ENCODE measurements at regions not wholly inside any gene's neighbourhood (a gene's known extent, or its start where the extent isn't known, plus 50 kb on each side); places are given as distances from the start of the nearest gene placed in this dataset.

GRCh38 chr16:51636920-51637769 is 486.1 kb upstream of the SALL1 start:
- TF ChIP-seq EZH2phosphoT487 (IDR thresholded peaks at IDR 0.05; ENCODE audit: borderline replicate concordance, low read depth, low read length): no peak
- TF ChIP-seq, protein P1, sequence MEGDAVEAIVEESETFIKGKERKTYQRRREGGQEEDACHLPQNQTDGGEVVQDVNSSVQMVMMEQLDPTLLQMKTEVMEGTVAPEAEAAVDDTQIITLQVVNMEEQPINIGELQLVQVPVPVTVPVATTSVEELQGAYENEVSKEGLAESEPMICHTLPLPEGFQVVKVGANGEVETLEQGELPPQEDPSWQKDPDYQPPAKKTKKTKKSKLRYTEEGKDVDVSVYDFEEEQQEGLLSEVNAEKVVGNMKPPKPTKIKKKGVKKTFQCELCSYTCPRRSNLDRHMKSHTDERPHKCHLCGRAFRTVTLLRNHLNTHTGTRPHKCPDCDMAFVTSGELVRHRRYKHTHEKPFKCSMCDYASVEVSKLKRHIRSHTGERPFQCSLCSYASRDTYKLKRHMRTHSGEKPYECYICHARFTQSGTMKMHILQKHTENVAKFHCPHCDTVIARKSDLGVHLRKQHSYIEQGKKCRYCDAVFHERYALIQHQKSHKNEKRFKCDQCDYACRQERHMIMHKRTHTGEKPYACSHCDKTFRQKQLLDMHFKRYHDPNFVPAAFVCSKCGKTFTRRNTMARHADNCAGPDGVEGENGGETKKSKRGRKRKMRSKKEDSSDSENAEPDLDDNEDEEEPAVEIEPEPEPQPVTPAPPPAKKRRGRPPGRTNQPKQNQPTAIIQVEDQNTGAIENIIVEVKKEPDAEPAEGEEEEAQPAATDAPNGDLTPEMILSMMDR (conservative IDR thresholded peaks at IDR 0.05; ENCODE audit: low read length): no peak
- H3K4me2 ChIP-seq (ENCODE audit: low read length): no peak overlapping the region
- H3K36me3 ChIP-seq (ENCODE audit: insufficient read depth, low read length): no peaks in the 10 kb centered on the region
- ChIA-PET CTCF (ENCODE audit: unreplicated experiment) (no interaction called here), POLR2A (no interaction called here)
- H2AFZ ChIP-seq (ENCODE audit: low read length): no peak overlapping the region
- no peaks in the 10 kb centered on the region for H3K9me3 ChIP-seq (ENCODE audit: low read length)
- DNase-seq (ENCODE audit: low spot score): no peak
- no peaks in the 10 kb centered on the region for H3K79me2 ChIP-seq (ENCODE audit: insufficient read depth, low read depth, low read length)
- no peak overlapping the region for H3K27ac ChIP-seq (ENCODE audit: low read depth, low read length, poor library complexity, severe bottlenecking)
- no peaks in the 10 kb centered on the region for H4K20me1 ChIP-seq (ENCODE audit: insufficient read depth, low read length)
- H3K4me3 ChIP-seq (ENCODE audit: low read depth, low read length, poor library complexity, severe bottlenecking): no peak overlapping the region
- BruUV-seq (replicated peaks): no TSS peak
- intact Hi-C loops (cut with micrococcal nuclease; ENCODE audit: unreplicated experiment): no loop called here
- H3K9me2 ChIP-seq (ENCODE audit: insufficient read depth, low read length): no peaks in the 10 kb centered on the region
- no peaks in the 10 kb centered on the region for H3K4me1 ChIP-seq (ENCODE audit: insufficient read depth, low read length, poor library complexity, severe bottlenecking)

DNA sequence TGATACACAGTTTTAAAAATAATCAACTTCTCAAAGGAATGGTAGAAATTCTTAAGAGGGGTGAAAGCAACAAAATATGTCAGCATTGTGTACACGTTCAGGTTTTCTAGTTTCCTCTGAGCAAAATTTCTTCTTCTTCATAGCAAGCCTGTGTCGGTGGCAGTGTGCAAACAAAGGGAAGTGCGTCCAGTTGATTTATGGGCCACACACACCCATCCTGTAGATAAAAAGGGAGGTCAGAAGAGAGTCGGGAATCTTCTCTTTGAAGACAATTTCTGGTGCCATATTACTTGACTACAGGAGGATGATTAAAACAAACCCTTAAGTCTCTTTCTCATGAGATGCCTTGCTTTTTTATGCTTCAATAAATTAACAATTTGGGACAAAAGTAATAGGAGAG is 484.1 kb upstream of the SALL1 start:
- no peaks in the 10 kb centered on the region for H3K4me1 ChIP-seq (ENCODE audit: insufficient read depth, low read length, poor library complexity, severe bottlenecking)
- no peak overlapping the region for H3K27ac ChIP-seq (ENCODE audit: low read depth, low read length, poor library complexity, severe bottlenecking)
- no peak for DNase-seq (ENCODE audit: low spot score)
- no peak overlapping the region for H3K4me3 ChIP-seq (ENCODE audit: low read depth, low read length, poor library complexity, severe bottlenecking)
- no peak for TF ChIP-seq EZH2phosphoT487 (IDR thresholded peaks at IDR 0.05; ENCODE audit: borderline replicate concordance, low read depth, low read length)
- TF ChIP-seq, protein P1 (conservative IDR thresholded peaks at IDR 0.05; ENCODE audit: low read length): no peak
- H3K9me2 ChIP-seq (ENCODE audit: insufficient read depth, low read length): no peaks in the 10 kb centered on the region
- H3K4me2 ChIP-seq (ENCODE audit: low read length): no peak overlapping the region
- H3K36me3 ChIP-seq (ENCODE audit: insufficient read depth, low read length): no peaks in the 10 kb centered on the region
- no peaks in the 10 kb centered on the region for H3K79me2 ChIP-seq (ENCODE audit: insufficient read depth, low read depth, low read length)
- H4K20me1 ChIP-seq (ENCODE audit: insufficient read depth, low read length): no peaks in the 10 kb centered on the region
- BruUV-seq (replicated peaks): no TSS peak
- CTCF ChIA-PET (ENCODE audit: unreplicated experiment): no interaction called here
- no peak overlapping the region for H2AFZ ChIP-seq (ENCODE audit: low read length)
- POLR2A ChIA-PET: no interaction called here
- intact Hi-C loops (cut with micrococcal nuclease; ENCODE audit: unreplicated experiment): no loop called here
- no peaks in the 10 kb centered on the region for H3K9me3 ChIP-seq (ENCODE audit: low read length)

DNA sequence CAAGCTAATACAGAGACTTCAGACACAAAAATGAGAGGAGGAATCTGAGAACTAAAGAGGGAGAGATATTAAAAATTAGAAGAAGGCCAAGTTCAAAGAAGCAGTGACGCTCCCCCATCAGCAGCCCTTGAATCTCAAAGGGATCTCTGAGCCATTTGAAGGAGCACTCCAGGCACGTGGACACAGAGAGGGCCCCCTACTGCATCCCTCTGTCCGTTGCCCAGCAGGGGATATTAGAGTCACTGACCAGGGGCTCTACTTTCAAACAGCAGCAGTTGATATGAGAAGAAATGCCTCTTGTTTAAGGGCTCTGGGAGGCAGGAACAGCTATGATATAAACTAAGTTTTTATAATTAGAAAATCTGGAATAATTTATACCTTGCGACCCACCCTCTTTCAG is 479.0 kb upstream of the SALL1 start:
- Histone ChIP-seq H3K9me3 (ENCODE audit: low read length) (no peaks in the 10 kb centered on the region), H3K4me3 (ENCODE audit: low read depth, low read length, poor library complexity, severe bottlenecking) (no peak overlapping the region), H3K4me1 (ENCODE audit: insufficient read depth, low read length, poor library complexity, severe bottlenecking) (no peaks in the 10 kb centered on the region), H2AFZ (ENCODE audit: low read length) (no peak overlapping the region), H3K27ac (ENCODE audit: low read depth, low read length, poor library complexity, severe bottlenecking) (no peak overlapping the region), H3K79me2 (ENCODE audit: insufficient read depth, low read depth, low read length) (no peaks in the 10 kb centered on the region), H3K4me2 (ENCODE audit: low read length) (no peak overlapping the region), H3K36me3 (ENCODE audit: insufficient read depth, low read length) (no peaks in the 10 kb centered on the region), H4K20me1 (ENCODE audit: insufficient read depth, low read length) (no peaks in the 10 kb centered on the region), H3K9me2 (ENCODE audit: insufficient read depth, low read length) (no peaks in the 10 kb centered on the region)
- BruUV-seq (replicated peaks): no TSS peak
- CTCF ChIA-PET (ENCODE audit: unreplicated experiment): no interaction called here
- POLR2A ChIA-PET: no interaction called here
- DNase-seq (ENCODE audit: low spot score): no peak
- intact Hi-C loops (cut with micrococcal nuclease; ENCODE audit: unreplicated experiment): no loop called here
- TF ChIP-seq EZH2phosphoT487 (IDR thresholded peaks at IDR 0.05; ENCODE audit: borderline replicate concordance, low read depth, low read length): no peak
- TF ChIP-seq, protein P1 (conservative IDR thresholded peaks at IDR 0.05; ENCODE audit: low read length): no peak

All from OCI-LY7 (cell line).